ENCODE measurements at regions not wholly inside any gene's neighbourhood (a gene's known extent, or its start where the extent isn't known, plus 50 kb on each side); places are given as distances from the start of the nearest gene placed in this dataset.
A peak's percentile ranks its signal among the peaks of the same experiment; 100 is the strongest.

DNA sequence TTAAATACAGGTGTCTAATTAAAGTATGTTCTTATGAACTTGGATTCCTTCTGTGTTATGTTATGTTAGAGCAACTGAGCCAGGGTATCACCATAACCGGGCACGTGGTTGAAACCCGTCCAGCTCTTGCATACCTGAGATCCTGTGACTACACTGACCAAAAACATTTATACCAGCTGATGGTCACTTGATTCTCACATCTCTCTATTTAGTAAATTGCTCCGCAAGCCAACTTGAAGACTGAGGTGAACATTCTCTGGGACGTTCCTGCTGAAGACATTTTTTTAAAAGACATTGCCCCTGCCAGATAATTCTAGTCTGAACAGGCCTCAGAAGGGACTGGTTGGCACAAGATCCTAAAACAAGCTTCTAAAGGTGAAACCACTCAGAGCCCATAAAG lies 550.0 kb upstream of the DIPK2B start:
- DNase-seq (ENCODE audit: low read depth in 2 of 2), result no peak

- DNase-seq (ENCODE audit: low read depth in 2 of 2), result no peak
Measured at GRCh38 chrX:45749375-45749774, 548.7 kb upstream of the DIPK2B start.

DNA sequence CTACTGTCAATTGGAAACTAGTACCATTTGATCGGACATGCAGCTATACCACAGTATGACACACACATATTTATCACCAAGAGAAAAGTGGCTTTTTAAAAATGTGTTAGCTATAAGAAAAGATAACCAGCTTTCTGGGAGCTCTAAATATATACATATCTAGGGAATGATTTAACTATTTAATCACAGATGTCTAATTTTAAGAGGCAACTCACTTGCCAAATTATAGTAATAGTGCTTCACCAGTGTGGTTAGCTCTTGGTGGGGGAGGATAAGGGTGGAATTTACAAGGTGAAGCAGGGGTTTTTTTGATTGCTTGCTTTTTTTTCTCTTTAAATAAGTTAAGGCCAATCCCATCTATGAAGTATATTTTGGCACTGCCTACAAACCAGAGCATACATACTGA lies 547.7 kb upstream of the DIPK2B start:
- no peak for DNase-seq (ENCODE audit: low read depth in 2 of 2)

GRCh38 chrX:45747905-45748304 lies 547.2 kb upstream of the DIPK2B start:
- no peak for DNase-seq (ENCODE audit: low read depth in 2 of 2)

DNA sequence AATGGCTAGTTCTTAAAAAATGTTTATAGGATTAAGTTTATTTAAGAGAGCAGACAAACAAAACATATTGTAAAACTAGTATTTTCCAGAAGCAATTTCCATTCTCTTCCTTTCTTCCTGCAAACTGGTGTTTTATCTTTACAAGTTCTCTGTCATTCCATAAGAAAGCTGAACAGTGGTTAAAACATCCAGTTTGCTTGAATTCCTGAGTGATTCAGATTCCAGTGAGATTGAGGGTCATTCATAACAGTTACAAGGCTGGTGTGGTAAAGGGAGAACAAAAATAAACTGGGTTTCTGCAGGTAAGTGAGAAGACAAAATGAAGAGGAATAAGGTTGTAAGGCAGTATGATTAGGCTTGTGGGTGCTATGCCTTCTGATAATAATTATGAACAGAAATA lies 544.8 kb upstream of the DIPK2B start:
- no peak for DNase-seq (ENCODE audit: low read depth in 2 of 2)

- DNase-seq (ENCODE audit: low read depth in 2 of 2), result no peak
Measured at GRCh38 chrX:45743906-45744625, 543.4 kb upstream of the DIPK2B start.

DNA sequence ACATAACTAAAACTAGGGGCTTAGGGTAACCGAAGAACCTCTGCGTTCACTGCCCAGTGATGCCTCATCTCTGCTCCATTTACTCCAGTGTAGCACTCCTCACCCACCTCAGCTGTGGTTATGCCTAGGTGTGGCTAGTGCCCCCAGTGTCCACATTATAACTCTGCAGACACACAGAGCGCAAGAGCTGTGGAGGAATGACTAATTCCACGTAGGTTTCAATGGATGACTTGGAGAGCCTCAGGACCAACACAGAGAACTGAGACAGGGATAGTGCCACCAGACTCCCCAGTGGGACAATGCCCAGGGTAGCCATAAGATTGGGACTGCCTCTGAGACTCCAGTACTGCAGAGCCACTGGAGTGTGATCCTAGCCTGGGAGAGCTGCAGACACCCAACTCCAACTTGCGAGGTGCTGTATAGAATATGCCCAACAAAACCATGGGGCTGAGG lies 542.4 kb upstream of the DIPK2B start:
- no peak for DNase-seq (ENCODE audit: low read depth in 2 of 2)

DNA sequence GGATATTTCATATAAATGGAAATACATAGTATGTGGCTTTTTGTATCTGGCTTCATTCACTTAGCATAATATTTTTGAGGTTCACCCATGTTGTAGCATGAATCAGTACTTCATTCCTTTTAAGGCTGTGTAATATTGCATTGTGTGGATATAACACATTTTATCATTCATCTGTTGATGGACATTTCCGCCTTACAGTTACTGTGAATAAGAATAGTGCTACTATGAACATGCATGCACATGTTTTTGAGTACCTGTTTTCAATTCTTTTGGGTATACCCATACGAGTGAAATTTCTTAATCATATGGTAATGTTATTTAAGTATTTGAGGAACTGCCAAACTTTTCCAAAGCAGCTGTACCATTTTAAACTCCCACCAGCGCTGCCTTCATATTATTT lies 539.6 kb upstream of the DIPK2B start:
- DNase-seq (ENCODE audit: low read depth in 2 of 2), result no peak

DNA sequence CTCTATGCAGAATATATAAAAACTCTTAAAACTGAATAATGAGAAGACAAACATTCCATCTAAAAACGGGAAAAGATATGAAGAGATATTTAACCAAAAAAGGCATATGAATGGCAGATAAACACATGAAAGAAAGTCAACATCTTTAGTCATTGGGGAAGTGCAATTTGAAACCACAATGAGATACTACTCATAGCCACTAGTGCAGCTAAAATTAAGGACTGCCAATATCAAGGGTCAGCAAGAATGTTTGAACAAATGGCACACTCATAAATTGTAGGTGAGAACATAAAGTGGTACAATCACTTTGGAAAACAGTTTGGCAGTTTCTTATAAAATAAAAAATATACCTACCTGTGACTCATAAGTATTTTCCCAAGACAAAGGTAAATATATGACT lies 534.9 kb upstream of the DIPK2B start:
- DNase-seq (ENCODE audit: low read depth in 2 of 2), result no peak

- DNase-seq (ENCODE audit: low read depth in 2 of 2), result no peak
Measured at GRCh38 chrX:45731448-45731847, 530.8 kb upstream of the DIPK2B start.

- DNase-seq (ENCODE audit: low read depth in 2 of 2), result no peak
Measured at GRCh38 chrX:45727761-45728160, 527.1 kb upstream of the DIPK2B start.

DNA sequence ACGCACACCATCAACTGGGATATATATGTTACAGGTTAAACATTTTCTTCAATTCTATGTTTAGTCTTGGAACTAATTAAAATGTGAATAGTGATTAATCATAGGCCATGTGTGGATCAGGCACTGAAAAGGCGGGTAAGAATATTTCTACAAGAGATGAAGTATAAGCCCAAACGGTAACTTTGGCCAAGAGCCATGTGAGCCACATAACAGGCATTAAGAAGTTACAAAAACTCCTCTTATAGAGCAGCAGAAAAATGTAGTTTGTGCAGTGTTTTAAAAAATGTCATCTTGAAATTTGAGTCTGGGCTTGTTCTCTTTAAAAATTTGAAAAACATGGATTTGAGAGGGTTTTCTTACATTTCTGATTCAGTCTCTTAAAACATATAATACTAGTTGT lies 521.8 kb upstream of the DIPK2B start:
- no peak for DNase-seq (ENCODE audit: low read depth in 2 of 2)

DNA sequence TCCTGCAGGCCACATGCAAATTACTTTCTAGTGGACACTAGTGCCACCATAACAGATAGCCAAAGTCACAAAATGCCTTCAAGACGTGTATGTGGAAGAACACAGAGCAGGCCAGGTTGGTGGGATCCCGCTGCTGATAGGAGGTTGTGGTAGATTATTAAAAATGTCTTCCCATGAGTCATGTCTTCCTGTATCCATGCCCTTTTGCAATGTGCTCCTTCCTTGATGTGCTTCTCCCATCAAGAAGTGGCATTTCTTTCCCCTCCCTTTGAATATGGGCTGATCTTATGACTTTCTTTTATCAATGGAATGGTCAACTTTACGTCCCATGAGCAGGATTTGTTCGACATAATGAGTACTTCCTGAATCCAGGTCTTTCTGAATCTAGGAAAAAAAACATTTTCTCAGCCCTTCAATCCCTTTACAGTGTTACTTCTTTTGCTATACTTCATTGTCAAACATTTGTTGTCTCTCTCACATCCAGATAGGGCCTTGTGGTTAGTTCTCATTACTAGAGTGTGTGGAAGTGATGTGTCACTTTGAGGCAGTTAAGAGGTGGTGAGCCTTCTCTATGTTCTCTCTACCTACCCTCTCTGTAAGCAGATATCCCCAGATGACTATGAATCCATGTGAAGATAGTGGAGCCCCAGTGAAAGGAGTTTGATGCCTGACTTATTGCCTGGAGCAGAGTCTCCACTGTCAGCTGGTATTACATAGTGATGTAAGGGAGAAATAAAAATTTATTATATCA lies 519.2 kb upstream of the DIPK2B start:
- DNase-seq (ENCODE audit: low read depth in 2 of 2), result no peak

- DNase-seq (ENCODE audit: low read depth in 2 of 2), result no peak
Measured at GRCh38 chrX:45718676-45719075, 518.0 kb upstream of the DIPK2B start.

DNA sequence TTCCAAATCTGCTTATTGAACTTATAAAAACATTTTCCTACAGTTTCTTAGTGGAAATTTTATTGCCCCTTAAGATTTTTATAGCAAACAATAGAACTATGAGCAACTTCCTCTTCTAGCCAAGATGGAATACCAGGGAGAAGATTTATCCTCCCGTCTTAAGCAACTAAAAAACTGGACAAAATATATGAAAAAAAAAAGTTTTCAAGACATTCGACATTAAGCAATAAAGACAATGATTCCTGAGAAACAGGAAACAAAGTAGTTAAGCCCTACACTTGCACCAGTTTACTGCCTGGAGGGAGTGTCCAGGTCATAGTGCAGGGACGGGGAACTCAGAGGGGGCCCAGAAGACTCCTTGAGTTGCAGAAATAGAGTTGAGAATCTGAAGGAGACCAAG lies 516.1 kb upstream of the DIPK2B start:
- DNase-seq (ENCODE audit: low read depth in 2 of 2), result no peak

- DNase-seq (ENCODE audit: low read depth in 2 of 2), result no peak
Measured at GRCh38 chrX:45715748-45716147, 515.1 kb upstream of the DIPK2B start.

DNA sequence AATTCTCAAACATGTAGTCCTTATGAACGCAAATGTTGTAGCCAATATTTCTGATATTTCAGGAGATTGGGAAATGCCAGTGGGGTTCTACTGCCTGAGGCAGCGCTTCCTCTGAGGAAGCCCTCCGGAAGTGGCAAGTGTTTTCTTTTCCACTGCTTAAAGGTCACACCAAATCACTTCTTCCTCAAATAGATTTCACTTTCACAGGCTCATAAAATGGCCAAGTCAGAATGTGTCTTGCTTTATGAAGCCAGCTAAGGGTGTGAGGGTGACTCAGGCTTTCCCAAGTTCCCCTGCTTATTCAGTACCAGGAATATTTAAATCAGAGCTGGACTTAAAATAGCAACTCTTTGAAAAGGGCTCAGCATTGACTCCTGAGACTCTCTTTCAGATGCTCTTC lies 514.2 kb upstream of the DIPK2B start:
- no peak for DNase-seq (ENCODE audit: low read depth in 2 of 2)

- DNase-seq (ENCODE audit: low read depth in 2 of 2), result no peak
Measured at GRCh38 chrX:45712067-45712466, 511.4 kb upstream of the DIPK2B start.

DNA sequence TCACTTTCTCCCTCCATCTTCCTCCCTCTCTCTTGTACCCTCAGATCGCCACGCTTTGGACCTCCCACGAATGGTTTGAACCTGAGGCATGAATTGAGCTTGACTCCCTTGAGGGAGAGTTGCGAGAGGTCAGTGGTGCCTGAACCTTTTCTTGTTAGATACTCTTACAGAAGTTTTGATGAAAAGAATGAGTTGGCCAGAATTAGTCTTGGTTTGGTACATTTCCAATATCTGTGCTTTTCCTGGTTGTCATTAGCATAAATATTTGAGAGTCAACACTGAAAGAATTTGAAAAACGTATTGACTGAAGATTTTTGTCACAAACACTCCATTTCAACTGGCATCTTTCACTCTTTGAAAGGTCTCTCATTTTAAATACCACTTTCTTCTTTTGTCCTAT lies 510.6 kb upstream of the DIPK2B start:
- no peak for DNase-seq (ENCODE audit: low read depth in 2 of 2)

DNA sequence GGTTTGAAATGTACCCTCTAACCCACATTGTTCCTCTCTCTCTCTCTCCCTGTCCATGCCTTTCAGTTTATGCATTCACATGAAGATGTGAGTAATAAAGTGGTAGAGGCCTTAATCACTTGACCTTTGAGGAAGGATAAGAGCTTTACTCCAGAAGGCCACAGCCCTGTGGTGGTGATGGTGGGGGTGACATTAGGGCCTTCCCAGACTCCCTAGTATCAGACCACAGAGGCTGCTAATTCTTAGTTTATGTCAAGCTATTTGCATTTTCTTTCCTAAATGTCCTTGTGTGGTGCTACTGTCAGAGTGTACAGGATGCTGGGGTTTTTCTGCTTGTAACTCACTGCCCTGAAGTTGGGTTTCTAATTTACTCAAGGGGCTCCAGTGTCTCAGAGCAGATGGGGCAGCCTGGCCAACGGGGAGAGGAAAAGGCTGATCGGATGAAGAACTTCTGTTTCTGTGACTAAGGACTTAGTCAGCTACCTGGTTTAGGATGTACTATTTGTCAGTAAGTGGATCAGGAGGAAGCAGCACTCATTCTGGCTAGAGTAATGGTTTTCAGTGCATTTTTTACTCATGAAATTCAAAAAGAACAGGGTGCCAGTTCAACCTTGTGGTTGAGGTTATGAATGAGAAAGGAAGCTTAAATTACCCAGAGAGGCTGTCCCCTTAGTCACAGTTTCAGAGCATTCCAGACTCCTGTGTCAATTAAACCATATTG lies 509.6 kb upstream of the DIPK2B start:
- DNase-seq (ENCODE audit: low read depth in 2 of 2), result peak; percentile 28 to 30

- DNase-seq (ENCODE audit: low read depth in 2 of 2), result no peak
Measured at GRCh38 chrX:45709381-45709780, 508.7 kb upstream of the DIPK2B start.

DNA sequence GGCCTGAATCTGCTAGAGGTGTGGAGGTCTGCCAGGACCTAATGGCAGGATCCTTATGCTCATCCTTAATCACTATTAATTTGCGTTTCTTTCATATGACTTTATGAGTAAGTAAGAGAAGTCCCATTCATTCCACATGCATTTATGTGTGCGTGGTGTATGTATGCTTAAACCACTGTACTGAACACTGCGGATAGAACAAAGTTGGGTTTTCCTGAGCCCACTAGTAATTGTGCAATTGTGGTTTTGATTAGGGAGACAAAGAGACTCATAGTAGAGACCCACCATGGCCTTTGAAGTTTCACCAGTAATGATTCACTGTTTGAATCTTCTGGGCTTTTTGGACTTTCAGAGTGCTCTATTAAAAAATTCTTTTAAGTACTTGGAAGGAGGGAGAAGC lies 498.5 kb upstream of the DIPK2B start:
- no peak for DNase-seq (ENCODE audit: low read depth in 2 of 2)

GRCh38 chrX:45697591-45697990 lies 496.9 kb upstream of the DIPK2B start:
- no peak for DNase-seq (ENCODE audit: low read depth in 2 of 2)

Measured in stimulated activated CD8-positive, alpha-beta memory T cell treated with anti-CD3 and anti-CD28 coated beads, Interleukin-2, amount 100 ng/mL, for 48 hours (primary cell).